Cardiac fibroblast (primary cell): ENCODE measurements at regions not wholly inside any gene's neighbourhood (a gene's known extent, or its start where the extent isn't known, plus 50 kb on each side); places are given as distances from the start of the nearest gene placed in this dataset.

Source experiments
- DNase-seq, 2 donors: peaks; one replicate each; pipeline versions ENCODE4 v3.0.0 to v3.0.0-alpha.2; 2010; ENCODE audit warnings: low read depth in 2 of 2
- H3K4me3 ChIP-seq, 2 donors: replicated peaks in 1 of 2; 1 replicate in 1 of 2; 2 replicates in 1 of 2; pipeline ENCODE4 v1.5.1; 2011; ENCODE audit warnings: low read depth in 2 of 2, low read length in 2 of 2, mild to moderate bottlenecking in 2 of 2, moderate library complexity in 1 of 2
- CTCF ChIP-seq: IDR thresholded peaks from one replicate; pipeline ENCODE4 v1.5.1; 2011; ENCODE audit warnings: low read depth, mild to moderate bottlenecking, low read length, inconsistent platforms

GRCh38 chr5:14036514-14036913 lies 92.0 kb upstream of the DNAH5 start:
- TF ChIP-seq CTCF, result no peak
- H3K4me3 ChIP-seq, result no peak overlapping the region
- peak in 1 of 2 donors; percentile 77 for DNase-seq

- DNase-seq, result peak; percentile 83 to 100
- TF ChIP-seq CTCF, result no peak
- peak overlapping the region in 1 of 2 donors; percentile 5 for H3K4me3 ChIP-seq
Measured at GRCh38 chr5:14035859-14036503, 91.5 kb upstream of the DNAH5 start.

- DNase-seq, result peak in 1 of 2 donors; percentile 35
- no peak for TF ChIP-seq CTCF
- no peak overlapping the region for H3K4me3 ChIP-seq
Measured at GRCh38 chr5:14034963-14035362, 90.5 kb upstream of the DNAH5 start.

GRCh38 chr5:14032918-14033317 lies 88.4 kb upstream of the DNAH5 start:
- H3K4me3 ChIP-seq, result no peak overlapping the region

GRCh38 chr5:14028938-14029584 lies 84.6 kb upstream of the DNAH5 start:
- H3K4me3 ChIP-seq, result no peak overlapping the region
- TF ChIP-seq CTCF, result no peak
- no peak for DNase-seq

More at GRCh38 chr5:14032918-14033317, 88.4 kb upstream of the DNAH5 start:
- peak; percentile 47 to 75 for DNase-seq
- TF ChIP-seq CTCF, result no peak

- TF ChIP-seq CTCF, result no peak
- no peak for DNase-seq
- no peak overlapping the region for H3K4me3 ChIP-seq
Measured at GRCh38 chr5:14028188-14028587, 83.7 kb upstream of the DNAH5 start.
